Naive B cell (primary cell): ENCODE measurements at regions not wholly inside any gene's neighbourhood (a gene's known extent, or its start where the extent isn't known, plus 50 kb on each side); places are given as distances from the start of the nearest gene placed in this dataset.

Source experiments
- ATAC-seq, 2 donors: fragments of 150-1000 bp; cut with Tn5 transposase; 2 replicates each; pipeline ENCODE4 v1.10.0; 2021; ENCODE audit warnings: low read depth in 2 of 2, mild to moderate bottlenecking in 2 of 2, moderate library complexity in 2 of 2
- DNase-seq: peaks from one replicate; pipeline ENCODE4 v3.0.0; 2022
- H3K27ac Mint-ChIP-seq, 6 donors: one replicate each; pipeline ENCODE4 v1.8.0; 2020 to 2022; ENCODE audit warnings: mild to moderate bottlenecking in 6 of 6, mixed read lengths in 6 of 6, moderate library complexity in 5 of 6, inconsistent platforms in 2 of 6
- H3K27me3 Mint-ChIP-seq, 3 donors: one replicate each; pipeline ENCODE4 v1.8.0; 2021 to 2022; ENCODE audit warnings: mixed read lengths in 3 of 3, mild to moderate bottlenecking in 1 of 3
- H3K36me3 Mint-ChIP-seq, 2 donors: one replicate each; pipeline ENCODE4 v1.8.0; 2020 to 2022; ENCODE audit warnings: mixed read lengths in 2 of 2, inconsistent platforms in 1 of 2, mild to moderate bottlenecking in 1 of 2
- H3K4me1 Mint-ChIP-seq, 3 donors: one replicate each; pipeline ENCODE4 v1.8.0; 2020 to 2022; ENCODE audit warnings: mixed read lengths in 3 of 3, inconsistent platforms in 1 of 3, mild to moderate bottlenecking in 1 of 3, moderate library complexity in 1 of 3
- H3K4me3 Mint-ChIP-seq, 8 donors: one replicate each; pipeline ENCODE4 v1.8.0; 2020 to 2022; ENCODE audit warnings: mild to moderate bottlenecking in 8 of 8, mixed read lengths in 8 of 8, moderate library complexity in 8 of 8, inconsistent platforms in 2 of 8
- H3K9me3 Mint-ChIP-seq, 7 donors: one replicate each; pipeline ENCODE4 v1.8.0; 2020 to 2022; ENCODE audit warnings: mixed read lengths in 7 of 7, mild to moderate bottlenecking in 5 of 7, inconsistent platforms in 2 of 7, moderate library complexity in 1 of 7

- no peaks in the 10 kb centered on the region for H3K36me3 Mint-ChIP-seq
- H3K27ac Mint-ChIP-seq = no peak overlapping the region
- peak overlapping the region in 1 of 8 donors; percentile 53 for H3K4me3 Mint-ChIP-seq
- peaks cover 15 to 27% (median 16%) of the 10 kb centered on the region in 3 donors for H3K27me3 Mint-ChIP-seq
- no peaks in the 10 kb centered on the region for H3K9me3 Mint-ChIP-seq
- no peak for ATAC-seq
- H3K4me1 Mint-ChIP-seq = peaks cover 0 to 4% (median 0%) of the 10 kb centered on the region in 3 donors
- DNase-seq = no peak
These were observed 248.7 kb downstream of the NPHP4 start for GRCh38 chr1:5743435-5744095.

GRCh38 chr1:5742801-5743200 lies 249.4 kb downstream of the NPHP4 start:
- no peak overlapping the region for H3K4me3 Mint-ChIP-seq

GRCh38 chr1:5742032-5742431 lies 250.2 kb downstream of the NPHP4 start:
- Mint-ChIP-seq H3K27me3 (peaks cover 15 to 27% (median 16%) of the 10 kb centered on the region in 3 donors), H3K4me3 (no peak overlapping the region), H3K4me1 (peaks cover 0 to 4% (median 0%) of the 10 kb centered on the region in 3 donors), H3K36me3 (no peaks in the 10 kb centered on the region), H3K27ac (no peak overlapping the region), H3K9me3 (no peaks in the 10 kb centered on the region)
- DNase-seq (no peak), ATAC-seq (no peak)

More at GRCh38 chr1:5742801-5743200, 249.4 kb downstream of the NPHP4 start:
- no peaks in the 10 kb centered on the region for H3K36me3 Mint-ChIP-seq
- H3K4me1 Mint-ChIP-seq = peaks cover 0 to 4% (median 0%) of the 10 kb centered on the region in 3 donors
- DNase-seq (no peak), ATAC-seq (no peak)
- no peak overlapping the region for H3K27ac Mint-ChIP-seq
- H3K9me3 Mint-ChIP-seq = no peaks in the 10 kb centered on the region
- H3K27me3 Mint-ChIP-seq = peaks cover 15 to 27% (median 16%) of the 10 kb centered on the region in 3 donors

GRCh38 chr1:5740865-5741860 lies 251.1 kb downstream of the NPHP4 start:
- ATAC-seq = no peak
- H3K27me3 Mint-ChIP-seq = peaks cover 17 to 27% (median 20%) of the 10 kb centered on the region in 3 donors

DNA sequence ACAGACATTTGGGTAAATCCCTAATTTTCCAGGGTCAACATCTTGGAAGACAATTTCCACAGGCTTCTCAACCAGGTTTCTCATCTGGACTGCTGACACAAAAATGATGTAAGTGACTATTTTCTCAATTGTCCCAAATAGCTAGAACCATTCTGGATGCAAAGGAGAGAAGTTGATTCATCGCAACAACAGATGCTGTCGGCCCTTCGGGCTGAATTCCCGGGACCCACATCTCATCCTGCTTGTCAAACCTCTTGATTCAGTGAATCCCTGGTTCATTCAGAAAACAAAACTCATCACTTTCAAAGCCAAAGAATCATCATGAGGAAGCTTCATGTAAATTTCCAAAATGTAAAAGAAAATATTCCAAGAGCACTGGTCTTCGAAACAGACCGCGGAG lies 251.8 kb downstream of the NPHP4 start:
- ATAC-seq = no peak
- H3K4me1 Mint-ChIP-seq = peaks cover 0 to 4% (median 0%) of the 10 kb centered on the region in 3 donors
- H3K4me3 Mint-ChIP-seq = no peak overlapping the region
- no peaks in the 10 kb centered on the region for H3K36me3 Mint-ChIP-seq
- peaks cover 16 to 23% (median 22%) of the 10 kb centered on the region in 3 donors for H3K27me3 Mint-ChIP-seq
- no peak for DNase-seq
- peaks cover 0 to 8% (median 2%) of the 10 kb centered on the region in 7 donors for H3K9me3 Mint-ChIP-seq
- no peak overlapping the region for H3K27ac Mint-ChIP-seq

More at GRCh38 chr1:5740865-5741860, 251.1 kb downstream of the NPHP4 start:
- no peak overlapping the region for H3K27ac Mint-ChIP-seq
- peaks cover 0 to 4% (median 2%) of the 10 kb centered on the region in 7 donors for H3K9me3 Mint-ChIP-seq
- H3K36me3 Mint-ChIP-seq = no peaks in the 10 kb centered on the region
- peaks cover 0 to 4% (median 0%) of the 10 kb centered on the region in 3 donors for H3K4me1 Mint-ChIP-seq
- no peak overlapping the region for H3K4me3 Mint-ChIP-seq
- DNase-seq = no peak

DNA sequence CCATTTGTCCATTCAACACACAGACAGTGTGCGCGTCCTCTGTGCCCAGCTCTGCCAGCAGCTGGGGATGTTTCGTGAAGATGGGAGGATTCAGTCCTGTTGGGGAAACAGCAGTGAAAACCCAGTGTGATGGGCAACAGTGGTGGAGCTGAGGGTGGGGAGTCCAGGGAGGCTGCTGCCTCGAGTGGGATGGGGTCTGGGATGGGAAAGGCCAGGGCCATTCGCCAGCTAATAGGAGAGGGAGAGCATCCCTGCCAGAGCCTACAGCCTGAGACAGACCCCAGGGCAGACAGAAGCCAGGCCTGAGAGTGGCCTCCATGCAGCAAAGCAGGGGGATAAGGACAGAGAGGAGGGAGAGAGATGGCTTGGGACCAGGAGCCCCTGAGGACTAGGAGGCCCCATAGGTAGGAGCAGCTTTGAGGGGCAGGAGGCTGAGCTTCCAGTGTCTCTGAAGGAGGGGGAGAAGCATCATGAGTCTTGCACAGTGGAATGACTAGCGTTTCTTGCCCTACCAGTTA lies 252.6 kb downstream of the NPHP4 start:
- H3K4me1 Mint-ChIP-seq = peaks cover 0 to 2% (median 0%) of the 10 kb centered on the region in 3 donors
- peaks cover 10 to 18% (median 14%) of the 10 kb centered on the region in 3 donors for H3K27me3 Mint-ChIP-seq
- ATAC-seq (no peak), DNase-seq (no peak)
- H3K27ac Mint-ChIP-seq = no peak overlapping the region
- peaks cover 0 to 8% (median 2%) of the 10 kb centered on the region in 7 donors for H3K9me3 Mint-ChIP-seq
- no peaks in the 10 kb centered on the region for H3K36me3 Mint-ChIP-seq
- no peak overlapping the region for H3K4me3 Mint-ChIP-seq

DNA sequence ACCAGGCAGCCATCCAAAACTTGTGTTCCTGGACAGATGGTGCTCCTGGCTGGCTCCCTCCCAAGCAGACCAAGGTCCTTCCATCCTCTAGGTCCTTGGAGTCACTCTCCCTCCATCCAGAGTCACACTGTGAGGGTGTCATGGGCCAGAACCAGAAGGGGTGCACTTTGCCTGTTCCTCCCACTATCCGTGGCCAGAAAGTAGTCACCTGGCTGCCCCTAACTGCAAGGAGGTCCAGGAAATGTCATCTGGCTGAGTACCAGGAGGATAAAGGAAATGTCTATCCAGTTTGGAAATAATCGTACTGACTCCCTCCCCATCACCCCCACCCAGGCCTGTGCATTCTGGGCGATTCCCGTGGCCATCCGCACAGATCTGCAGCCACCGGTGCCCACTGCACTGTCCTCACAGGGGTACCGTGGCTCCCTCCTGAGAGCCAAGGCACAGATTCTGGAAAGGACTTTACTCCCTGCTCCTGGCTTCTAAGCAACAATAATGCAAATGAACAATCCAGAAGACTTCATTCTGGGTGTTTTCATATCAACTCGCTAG lies 253.2 kb downstream of the NPHP4 start:
- ATAC-seq (no peak), DNase-seq (no peak)
- no peaks in the 10 kb centered on the region for H3K36me3 Mint-ChIP-seq
- H3K9me3 Mint-ChIP-seq = peaks cover 0 to 8% (median 2%) of the 10 kb centered on the region in 7 donors
- H3K4me3 Mint-ChIP-seq = no peak overlapping the region
- peaks cover 8 to 14% (median 8%) of the 10 kb centered on the region in 3 donors for H3K27me3 Mint-ChIP-seq
- no peak overlapping the region for H3K27ac Mint-ChIP-seq
- no peaks in the 10 kb centered on the region for H3K4me1 Mint-ChIP-seq

- Mint-ChIP-seq H3K9me3 (peaks cover 0 to 8% (median 3%) of the 10 kb centered on the region in 7 donors), H3K36me3 (no peaks in the 10 kb centered on the region), H3K4me3 (no peak overlapping the region), H3K27me3 (peaks cover 0 to 7% (median 4%) of the 10 kb centered on the region in 3 donors), H3K4me1 (no peaks in the 10 kb centered on the region), H3K27ac (no peak overlapping the region)
- no peak for DNase-seq
- no peak for ATAC-seq
These were observed 255.1 kb downstream of the NPHP4 start for GRCh38 chr1:5737081-5737480.

DNA sequence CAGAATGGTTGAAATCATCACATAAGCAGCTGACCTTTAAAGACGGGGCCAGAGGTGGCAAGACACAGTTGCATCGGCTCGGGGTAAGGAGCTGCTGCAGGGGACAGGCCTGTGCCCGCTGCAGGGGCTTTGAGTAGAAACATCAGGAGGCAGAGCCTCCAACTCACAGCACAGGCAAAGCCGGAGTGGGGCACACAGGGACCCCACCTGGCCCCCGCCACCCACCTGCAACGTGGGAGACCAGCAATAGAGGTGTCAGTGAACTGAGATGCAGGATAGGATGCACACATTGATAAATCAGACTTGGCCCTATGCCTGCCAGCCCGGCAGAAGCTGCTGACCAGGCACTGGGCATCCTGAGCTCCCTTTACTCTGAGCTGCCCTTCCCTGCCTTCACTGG lies 257.2 kb downstream of the NPHP4 start:
- Mint-ChIP-seq H3K36me3 (no peaks in the 10 kb centered on the region), H3K9me3 (peaks cover 0 to 8% (median 3%) of the 10 kb centered on the region in 7 donors), H3K27ac (no peak overlapping the region), H3K4me3 (no peak overlapping the region), H3K4me1 (no peaks in the 10 kb centered on the region), H3K27me3 (peaks cover 0 to 7% (median 4%) of the 10 kb centered on the region in 3 donors)
- DNase-seq (no peak), ATAC-seq (no peak)

DNA sequence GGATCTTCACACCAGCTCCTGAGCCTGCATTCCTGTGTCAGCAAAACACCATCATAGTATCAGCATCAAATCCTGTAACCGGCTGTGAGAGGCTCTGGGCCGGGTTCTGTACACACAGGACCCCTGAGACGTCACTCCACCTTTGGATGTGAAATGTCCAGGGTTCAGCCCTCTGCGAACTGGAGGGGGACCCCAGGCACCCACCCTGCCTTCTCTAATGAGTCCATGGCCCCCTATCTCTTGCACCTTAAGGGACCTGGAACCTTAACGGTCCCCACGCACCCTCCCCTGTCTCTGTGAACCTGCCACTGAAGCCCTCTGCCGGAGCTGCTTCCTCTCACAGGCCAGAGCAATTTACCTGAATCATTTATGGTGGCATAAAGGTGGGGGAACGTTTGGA lies 257.8 kb downstream of the NPHP4 start:
- Mint-ChIP-seq H3K27ac (no peak overlapping the region), H3K36me3 (no peaks in the 10 kb centered on the region), H3K27me3 (peaks cover 0 to 7% (median 4%) of the 10 kb centered on the region in 3 donors), H3K4me1 (no peaks in the 10 kb centered on the region), H3K9me3 (peaks cover 0 to 8% (median 3%) of the 10 kb centered on the region in 7 donors), H3K4me3 (no peak overlapping the region)
- DNase-seq = no peak
- no peak for ATAC-seq

- Mint-ChIP-seq H3K27me3 (peaks cover 0 to 7% (median 4%) of the 10 kb centered on the region in 3 donors), H3K9me3 (peaks cover 0 to 8% (median 3%) of the 10 kb centered on the region in 7 donors), H3K4me3 (no peak overlapping the region), H3K36me3 (no peaks in the 10 kb centered on the region), H3K27ac (no peak overlapping the region), H3K4me1 (no peaks in the 10 kb centered on the region)
- DNase-seq (no peak), ATAC-seq (no peak)
These were observed 258.6 kb downstream of the NPHP4 start for GRCh38 chr1:5733596-5733995.

DNA sequence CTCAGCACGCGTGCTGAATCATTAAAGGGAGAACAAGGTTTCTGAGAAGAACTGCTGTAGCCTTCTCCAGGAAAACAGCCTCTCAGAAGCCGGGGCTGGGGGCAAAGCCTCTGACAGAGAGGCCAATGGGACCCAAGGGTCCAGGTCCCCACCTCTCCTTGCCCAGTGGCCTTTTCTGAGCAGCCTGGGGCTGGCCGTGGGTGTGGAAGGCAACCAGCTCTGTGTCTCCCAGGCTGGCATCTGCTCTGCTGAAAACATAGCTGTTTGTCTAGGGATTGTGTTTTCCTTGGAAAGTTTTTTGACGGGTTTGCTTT lies 261.2 kb downstream of the NPHP4 start:
- Mint-ChIP-seq H3K4me1 (no peaks in the 10 kb centered on the region), H3K27me3 (peaks cover 0 to 9% (median 4%) of the 10 kb centered on the region in 3 donors), H3K4me3 (no peak overlapping the region), H3K27ac (no peak overlapping the region), H3K36me3 (no peaks in the 10 kb centered on the region), H3K9me3 (peaks cover 0 to 3% (median under 1%) of the 10 kb centered on the region in 7 donors)
- no peak for ATAC-seq
- DNase-seq = no peak
